ENCODE measurements at regions not wholly inside any gene's neighbourhood (a gene's known extent, or its start where the extent isn't known, plus 50 kb on each side); places are given as distances from the start of the nearest gene placed in this dataset.
"Not testable (repeated sequence)": the region's sequence is repeated elsewhere in the genome, so short reads cannot be mapped to it uniquely, and the experiment has no call there.

- no peak for DNase-seq
These were observed 201.2 kb downstream of the FAM43A start for GRCh38 chr3:194886836-194887235.

GRCh38 chr3:194888062-194888461, 202.4 kb downstream of the FAM43A start:
- DNase-seq: not testable (repeated sequence)

- no peak for DNase-seq
These were observed 203.2 kb downstream of the FAM43A start for GRCh38 chr3:194888916-194889315.

GRCh38 chr3:194890091-194890490, 204.4 kb downstream of the FAM43A start:
- no peak for DNase-seq

- DNase-seq: no peak
These were observed 207.7 kb downstream of the FAM43A start for GRCh38 chr3:194893121-194893987.

- no peak for DNase-seq
These were observed 208.9 kb downstream of the FAM43A start for GRCh38 chr3:194894538-194894937.

GRCh38 chr3:194900854-194901522, 215.3 kb downstream of the FAM43A start:
- no peak for DNase-seq

- not testable (repeated sequence) for DNase-seq
These were observed 217.8 kb downstream of the FAM43A start for GRCh38 chr3:194903447-194903846.

GRCh38 chr3:194904999-194905398, 219.3 kb downstream of the FAM43A start:
- not testable (repeated sequence) for DNase-seq

- DNase-seq: no peak
These were observed 220.0 kb downstream of the FAM43A start for GRCh38 chr3:194905696-194906095.

- no peak for DNase-seq
These were observed 220.5 kb downstream of the FAM43A start for GRCh38 chr3:194906229-194906629.

GRCh38 chr3:194906970-194907629, 221.4 kb downstream of the FAM43A start:
- DNase-seq: no peak

- DNase-seq: no peak
These were observed 222.1 kb downstream of the FAM43A start for GRCh38 chr3:194907811-194908210.

- DNase-seq: peak; percentile 33
These were observed 222.8 kb downstream of the FAM43A start for GRCh38 chr3:194908496-194908895.

GRCh38 chr3:194908972-194909371, 223.3 kb downstream of the FAM43A start:
- DNase-seq: no peak

- no peak for DNase-seq
These were observed 224.8 kb downstream of the FAM43A start for GRCh38 chr3:194910414-194910984.

- no peak for DNase-seq
These were observed 227.6 kb downstream of the FAM43A start for GRCh38 chr3:194913316-194913715.

GRCh38 chr3:194924889-194925288, 239.2 kb downstream of the FAM43A start:
- DNase-seq: not testable (repeated sequence)

- DNase-seq: no peak
These were observed 239.9 kb downstream of the FAM43A start for GRCh38 chr3:194925614-194926013.

- no peak for DNase-seq
These were observed 242.5 kb downstream of the FAM43A start for GRCh38 chr3:194928227-194928626.

GRCh38 chr3:194928831-194929577, 243.3 kb downstream of the FAM43A start:
- DNase-seq: no peak

GRCh38 chr3:194929578-194929960, 243.9 kb downstream of the FAM43A start:
- DNase-seq: no peak
